GM12878 (cell line): ENCODE measurements at regions not wholly inside any gene's neighbourhood (a gene's known extent, or its start where the extent isn't known, plus 50 kb on each side); places are given as distances from the start of the nearest gene placed in this dataset.

Source experiments
- ATAC-seq: fragments of 200-7000 bp; cut with Tn5 transposase; 3 replicates; pipeline ENCODE4 v1.9.1; 2020; ENCODE audit warnings: mild to moderate bottlenecking, moderate library complexity
- BruUV-seq: library from RNA; stranded (reverse); fragments of 400-500 nt; replicated peaks from 2 replicates; lab custom pipeline; 2021; lab: Mats Ljungman, UMichigan
- CTCF ChIA-PET: fragments of 300-600 bp; sonication (Branson Sonifier 250); formaldehyde crosslinking; extraction: SDS; loops from one replicate; lab custom pipeline; 2021; ENCODE audit warnings: inconsistent platforms; lab: Yijun Ruan, JAX
- POLR2A ChIA-PET: fragments of 350-600 bp; formaldehyde crosslinking; extraction: SDS; loops from one replicate; lab custom pipeline; 2021; ENCODE audit warnings: inconsistent platforms; lab: Charles Lee
- RAD21 ChIA-PET: fragments of 300-600 bp; sonication (Branson Sonifier 250); formaldehyde crosslinking; loops from one replicate; lab custom pipeline; 2023; ENCODE audit warnings: antibody characterized with exemption; ENCODE audit not compliant: unreplicated experiment; lab: Charles Lee
- SMC1A ChIA-PET: fragments of 300-600 bp; sonication (Branson Sonifier 250); formaldehyde crosslinking; loops from one replicate; lab custom pipeline; 2023; ENCODE audit not compliant: unreplicated experiment, uncharacterized antibody; lab: Charles Lee
- DNase-seq: peaks from one replicate; pipeline ENCODE4 v3.0.0-alpha.2; 2011; ENCODE audit warnings: low read depth, low spot score
- FAIRE-seq: peaks from 3 replicates; lab custom pipeline; 2011; peaks lifted over from hg19 to GRCh38; lab: Jason Lieb, UNC
- H2AFZ ChIP-seq: 2 replicates; pipeline ENCODE4 v1.6.0; 2011; ENCODE audit warnings: low read depth, low read length, control low read depth; ENCODE audit not compliant: control insufficient read depth
- H3K27ac ChIP-seq: 2 replicates; pipeline ENCODE4 v1.5.1; 2011; ENCODE audit warnings: control low read depth; ENCODE audit not compliant: control insufficient read depth, insufficient read depth
- H3K27me3 ChIP-seq, 2 experiments: replicated peaks in 1 of 2; 2 replicates each; pipeline versions ENCODE4 v1.6.0 to v1.6.1; 2011; ENCODE audit warnings: low read length in 1 of 2; ENCODE audit not compliant: control insufficient read depth in 2 of 2, insufficient read depth in 2 of 2
- H3K36me3 ChIP-seq, 2 experiments: 2 replicates each; pipeline ENCODE4 v1.5.1; 2011; ENCODE audit warnings: low read length in 1 of 2; ENCODE audit not compliant: control insufficient read depth in 2 of 2, insufficient read depth in 2 of 2
- H3K4me1 ChIP-seq: 2 replicates; pipeline ENCODE4 v1.6.1; 2011; ENCODE audit warnings: mild to moderate bottlenecking, low read length, moderate library complexity, mixed read lengths; ENCODE audit not compliant: control insufficient read depth, insufficient read depth
- H3K4me2 ChIP-seq: 2 replicates; pipeline ENCODE4 v1.6.0; 2011; ENCODE audit warnings: control low read depth; ENCODE audit not compliant: control insufficient read depth, insufficient read depth
- H3K4me3 ChIP-seq: fragments of 200-600 bp; sonication (generic); 2 replicates; pipeline ENCODE4 v1.5.1; 2016
- H3K79me2 ChIP-seq: 2 replicates; pipeline ENCODE4 v1.6.0; 2011; ENCODE audit warnings: low read length; ENCODE audit not compliant: control insufficient read depth, insufficient read depth
- H3K9ac ChIP-seq: 2 replicates; pipeline ENCODE4 v1.8.0; 2011; ENCODE audit warnings: low read length, control low read depth, mixed read lengths; ENCODE audit not compliant: control insufficient read depth, insufficient read depth
- H3K9me3 ChIP-seq: replicated peaks from 3 replicates; pipeline ENCODE4 v1.5.1; 2011; ENCODE audit warnings: mild to moderate bottlenecking, low read length; ENCODE audit not compliant: control insufficient read depth, insufficient read depth
- H4K20me1 ChIP-seq: 2 replicates; pipeline ENCODE4 v1.6.0; 2011; ENCODE audit not compliant: control insufficient read depth, insufficient read depth
- BRCA1 ChIP-seq: IDR thresholded peaks from 2 replicates; pipeline ENCODE4 v1.6.1; 2011; ENCODE audit warnings: low read depth, low read length, improper control_type of control experiment
- CBFB ChIP-seq: IDR thresholded peaks from 2 replicates; pipeline ENCODE4 v1.6.1; 2016; ENCODE audit warnings: antibody characterized with exemption, low read depth
- CHD2 ChIP-seq: IDR thresholded peaks from 2 replicates; pipeline ENCODE4 v1.6.1; 2011; ENCODE audit warnings: low read depth, low read length, improper control_type of control experiment, borderline replicate concordance
- HDAC6 ChIP-seq: fragments of 200-600 bp; sonication (generic); IDR thresholded peaks from one replicate; pipeline ENCODE4 v1.8.0; 2017; ENCODE audit warnings: antibody characterized with exemption; ENCODE audit not compliant: unreplicated experiment
- IKZF1 ChIP-seq: fragments of 450-650 bp; conservative IDR thresholded peaks from 2 replicates; pipeline ENCODE4 v1.6.1; 2017; ENCODE audit warnings: antibody characterized with exemption, mild to moderate bottlenecking
- PAX8 ChIP-seq: fragments of 450-650 bp; IDR thresholded peaks from 2 replicates; pipeline ENCODE4 v1.6.1; 2017; ENCODE audit warnings: mild to moderate bottlenecking, moderate library complexity
- POLR2AphosphoS5 ChIP-seq: IDR thresholded peaks from 2 replicates; pipeline ENCODE4 v1.6.1; 2011; ENCODE audit warnings: mild to moderate bottlenecking, low read length, inconsistent platforms
- SREBF1 ChIP-seq: IDR thresholded peaks from 2 replicates; pipeline ENCODE4 v1.6.1; 2012; ENCODE audit warnings: mild to moderate bottlenecking, low read length
- STAT1 ChIP-seq: fragments of 450-650 bp; conservative IDR thresholded peaks from 2 replicates; pipeline ENCODE4 v1.6.1; 2014; ENCODE audit warnings: antibody characterized with exemption, mild to moderate bottlenecking
- ZNF24 ChIP-seq: fragments of 450-650 bp; IDR thresholded peaks from 2 replicates; pipeline ENCODE4 v1.6.1; 2017; ENCODE audit warnings: antibody characterized with exemption, mild to moderate bottlenecking
- WGBS: methylation state at CpG from one replicate; pipeline ENCODE4 v1.1.6; 2016; ENCODE audit warnings: low lambda C conversion rate; ENCODE audit not compliant: insufficient replicate concordance, insufficient coverage; ENCODE audit errors: missing lambda C conversion rate; 5-methylcytosine and 5-hydroxymethylcytosine counted together
- in situ Hi-C: fragments of 300-500 bp; cut with MboI; formaldehyde crosslinking; loops from 9 replicates; pipeline ENCODE4 v1.14.3; 2018; ENCODE audit warnings: mixed read lengths
- intact Hi-C: fragments of 100-400 bp; cut with micrococcal nuclease; formaldehyde crosslinking; loops from one replicate; pipeline ENCODE4 v1.14.2; 2022; ENCODE audit not compliant: unreplicated experiment
- TF ChIP-seq, protein P1 (sequence below): fragments of 450-650 bp; IDR thresholded peaks from 2 replicates; pipeline ENCODE4 v1.6.1; 2018; ENCODE audit warnings: borderline replicate concordance, mild to moderate bottlenecking; ENCODE audit not compliant: partially characterized antibody
- TF ChIP-seq, protein P2 (sequence below): fragments of 150-350 bp; IDR thresholded peaks from 2 replicates; pipeline ENCODE4 v1.6.1; 2014; ENCODE audit warnings: mild to moderate bottlenecking, low read depth, low read length
- TF ChIP-seq, protein P3 (sequence below): IDR thresholded peaks from 2 replicates; pipeline ENCODE4 v1.6.1; 2011; ENCODE audit warnings: mild to moderate bottlenecking, low read depth, low read length, moderate library complexity; ENCODE audit not compliant: insufficient replicate concordance

GRCh38 chr7:9175871-9176270, 742.5 kb downstream of the NXPH1 start:
- DNase-seq (no peak), FAIRE-seq (no peak), ATAC-seq (no peak)
- Histone ChIP-seq H3K4me3 (no peak overlapping the region), H3K36me3 (no peaks in the 10 kb centered on the region), H3K4me1 (no peaks in the 10 kb centered on the region), H3K4me2 (no peak overlapping the region), H3K9me3 (no peaks in the 10 kb centered on the region), H3K27ac (no peak overlapping the region), H3K27me3 (no peaks in the 10 kb centered on the region), H2AFZ (no peak overlapping the region), H3K9ac (no peak overlapping the region), H3K79me2 (no peaks in the 10 kb centered on the region), H4K20me1 (no peaks in the 10 kb centered on the region)
- TF ChIP-seq IKZF1 (no peak), CBFB (no peak), POLR2AphosphoS5 (no peak), BRCA1 (no peak), STAT1 (no peak), PAX8 (no peak), CHD2 (no peak), SREBF1 (no peak), ZNF24 (no peak), HDAC6 (no peak)
- TF ChIP-seq, protein P1, sequence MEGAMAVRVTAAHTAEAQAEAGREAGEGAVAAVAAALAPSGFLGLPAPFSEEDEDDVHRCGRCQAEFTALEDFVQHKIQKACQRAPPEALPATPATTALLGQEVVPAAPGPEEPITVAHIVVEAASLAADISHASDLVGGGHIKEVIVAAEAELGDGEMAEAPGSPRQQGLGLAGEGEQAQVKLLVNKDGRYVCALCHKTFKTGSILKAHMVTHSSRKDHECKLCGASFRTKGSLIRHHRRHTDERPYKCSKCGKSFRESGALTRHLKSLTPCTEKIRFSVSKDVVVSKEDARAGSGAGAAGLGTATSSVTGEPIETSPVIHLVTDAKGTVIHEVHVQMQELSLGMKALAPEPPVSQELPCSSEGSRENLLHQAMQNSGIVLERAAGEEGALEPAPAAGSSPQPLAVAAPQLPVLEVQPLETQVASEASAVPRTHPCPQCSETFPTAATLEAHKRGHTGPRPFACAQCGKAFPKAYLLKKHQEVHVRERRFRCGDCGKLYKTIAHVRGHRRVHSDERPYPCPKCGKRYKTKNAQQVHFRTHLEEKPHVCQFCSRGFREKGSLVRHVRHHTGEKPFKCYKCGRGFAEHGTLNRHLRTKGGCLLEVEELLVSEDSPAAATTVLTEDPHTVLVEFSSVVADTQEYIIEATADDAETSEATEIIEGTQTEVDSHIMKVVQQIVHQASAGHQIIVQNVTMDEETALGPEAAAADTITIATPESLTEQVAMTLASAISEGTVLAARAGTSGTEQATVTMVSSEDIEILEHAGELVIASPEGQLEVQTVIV, result no peak
- TF ChIP-seq, protein P2, sequence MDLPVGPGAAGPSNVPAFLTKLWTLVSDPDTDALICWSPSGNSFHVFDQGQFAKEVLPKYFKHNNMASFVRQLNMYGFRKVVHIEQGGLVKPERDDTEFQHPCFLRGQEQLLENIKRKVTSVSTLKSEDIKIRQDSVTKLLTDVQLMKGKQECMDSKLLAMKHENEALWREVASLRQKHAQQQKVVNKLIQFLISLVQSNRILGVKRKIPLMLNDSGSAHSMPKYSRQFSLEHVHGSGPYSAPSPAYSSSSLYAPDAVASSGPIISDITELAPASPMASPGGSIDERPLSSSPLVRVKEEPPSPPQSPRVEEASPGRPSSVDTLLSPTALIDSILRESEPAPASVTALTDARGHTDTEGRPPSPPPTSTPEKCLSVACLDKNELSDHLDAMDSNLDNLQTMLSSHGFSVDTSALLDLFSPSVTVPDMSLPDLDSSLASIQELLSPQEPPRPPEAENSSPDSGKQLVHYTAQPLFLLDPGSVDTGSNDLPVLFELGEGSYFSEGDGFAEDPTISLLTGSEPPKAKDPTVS, result no peak
- TF ChIP-seq, protein P3, sequence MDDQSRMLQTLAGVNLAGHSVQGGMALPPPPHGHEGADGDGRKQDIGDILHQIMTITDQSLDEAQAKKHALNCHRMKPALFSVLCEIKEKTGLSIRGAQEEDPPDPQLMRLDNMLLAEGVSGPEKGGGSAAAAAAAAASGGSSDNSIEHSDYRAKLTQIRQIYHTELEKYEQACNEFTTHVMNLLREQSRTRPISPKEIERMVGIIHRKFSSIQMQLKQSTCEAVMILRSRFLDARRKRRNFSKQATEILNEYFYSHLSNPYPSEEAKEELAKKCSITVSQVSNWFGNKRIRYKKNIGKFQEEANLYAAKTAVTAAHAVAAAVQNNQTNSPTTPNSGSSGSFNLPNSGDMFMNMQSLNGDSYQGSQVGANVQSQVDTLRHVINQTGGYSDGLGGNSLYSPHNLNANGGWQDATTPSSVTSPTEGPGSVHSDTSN, result no peak
- SMC1A ChIA-PET, result no interaction called here
- RAD21 ChIA-PET, result no interaction called here
- CTCF ChIA-PET, result no interaction called here
- in situ Hi-C loops (no loop called here), intact Hi-C loops (no loop called here)
- BruUV-seq, result no TSS peak
- 56% methylated on average over 3 of the region's 3 CpGs for WGBS
- POLR2A ChIA-PET, result no interaction called here
